Caco-2 (cell line): ENCODE measurements at regions not wholly inside any gene's neighbourhood (a gene's known extent, or its start where the extent isn't known, plus 50 kb on each side); places are given as distances from the start of the nearest gene placed in this dataset.

ENCODE experiments used
- BruUV-seq: library from RNA; stranded (reverse); fragments of 400-500 nt; replicated peaks from 2 replicates; lab custom pipeline; 2021; lab: Mats Ljungman, UMichigan
- CTCF ChIA-PET: fragments of 300-600 bp; sonication (Branson Sonifier 250); formaldehyde crosslinking; loops from one replicate; lab custom pipeline; 2022; ENCODE audit warnings: antibody characterized with exemption; lab: Charles Lee
- POLR2A ChIA-PET: fragments of 300-600 bp; sonication (Branson Sonifier 250); formaldehyde crosslinking; loops from one replicate; lab custom pipeline; 2022; ENCODE audit warnings: antibody characterized with exemption; lab: Charles Lee
- DNase-seq, 2 experiments: peaks; one replicate each; pipeline versions ENCODE4 v3.0.0 to v3.0.0-alpha.2; 2020 to 2022
- H3K27me3 ChIP-seq: replicated peaks from 2 replicates; pipeline ENCODE4 v1.6.0; 2011; ENCODE audit warnings: low read length; ENCODE audit not compliant: control insufficient read depth, insufficient read depth
- H3K36me3 ChIP-seq: 2 replicates; pipeline ENCODE4 v1.5.1; 2011; ENCODE audit warnings: low read length; ENCODE audit not compliant: control insufficient read depth, insufficient read depth
- H3K4me1 ChIP-seq: fragments of 250-450 bp; sonication (Bioruptor Pico); 2 replicates; pipeline ENCODE4 v1.5.1; 2020; ENCODE audit warnings: mild to moderate bottlenecking
- H3K4me3 ChIP-seq: 2 replicates; pipeline ENCODE4 v1.5.1; 2011; ENCODE audit warnings: low read depth, mild to moderate bottlenecking, control low read depth, low read length
- H3K9me3 ChIP-seq: fragments of 250-450 bp; sonication (Bioruptor Pico); 2 replicates; pipeline ENCODE4 v1.5.1; 2020; ENCODE audit warnings: mild to moderate bottlenecking, moderate library complexity
- H3K27ac Mint-ChIP-seq: one replicate; pipeline ENCODE4 v1.8.0; 2022; ENCODE audit warnings: mixed read lengths; ENCODE audit not compliant: unreplicated experiment
- H3K27me3 Mint-ChIP-seq: one replicate; pipeline ENCODE4 v1.8.0; 2022; ENCODE audit warnings: mixed read lengths; ENCODE audit not compliant: insufficient read depth, unreplicated experiment
- H3K36me3 Mint-ChIP-seq: one replicate; pipeline ENCODE4 v1.8.0; 2022; ENCODE audit warnings: mild to moderate bottlenecking, mixed read lengths; ENCODE audit not compliant: insufficient read depth, unreplicated experiment
- H3K4me1 Mint-ChIP-seq: one replicate; pipeline ENCODE4 v1.8.0; 2022; ENCODE audit warnings: low read depth, mixed read lengths; ENCODE audit not compliant: unreplicated experiment
- H3K4me3 Mint-ChIP-seq: one replicate; pipeline ENCODE4 v1.8.0; 2022; ENCODE audit warnings: mild to moderate bottlenecking, moderate library complexity, mixed read lengths; ENCODE audit not compliant: unreplicated experiment
- H3K9me3 Mint-ChIP-seq: one replicate; pipeline ENCODE4 v1.8.0; 2022; ENCODE audit warnings: mixed read lengths; ENCODE audit not compliant: unreplicated experiment
- CTCF ChIP-seq, 2 experiments: fragments of 200-600 bp in 1 of 2; IDR thresholded peaks; 1 replicate in 1 of 2; 2 replicates in 1 of 2; pipeline versions ENCODE4 v1.5.1 to v1.8.0; 2011 to 2022; ENCODE audit warnings: antibody characterized with exemption in 1 of 2, control low read depth in 1 of 2, inconsistent platforms in 1 of 2, low read depth in 1 of 2, low read length in 1 of 2, mild to moderate bottlenecking in 1 of 2, moderate library complexity in 1 of 2; ENCODE audit not compliant: insufficient read depth in 1 of 2, severe bottlenecking in 1 of 2, unreplicated experiment in 1 of 2
- intact Hi-C: fragments of 100-400 bp; cut with micrococcal nuclease; formaldehyde crosslinking; loops from one replicate; pipeline ENCODE4 v1.10.0; 2022; ENCODE audit not compliant: unreplicated experiment

- no peak overlapping the region for H3K4me3 Mint-ChIP-seq
- H3K4me1 Mint-ChIP-seq = no peaks in the 10 kb centered on the region
- no peaks in the 10 kb centered on the region for H3K36me3 Mint-ChIP-seq
- DNase-seq = no peak
- intact Hi-C loops = no loop called here
- Histone ChIP-seq H3K27me3 (no peaks in the 10 kb centered on the region), H3K4me3 (no peak overlapping the region), H3K4me1 (no peaks in the 10 kb centered on the region), H3K36me3 (no peaks in the 10 kb centered on the region), H3K9me3 (no peaks in the 10 kb centered on the region)
- no peaks in the 10 kb centered on the region for H3K9me3 Mint-ChIP-seq
- no peak for TF ChIP-seq CTCF (IDR thresholded peaks at IDR 0.05; ENCODE audit: insufficient read depth in 1 of 2, low read depth in 1 of 2, low read length in 1 of 2, severe bottlenecking in 1 of 2, unreplicated experiment in 1 of 2)
- H3K27ac Mint-ChIP-seq = no peak overlapping the region
- POLR2A ChIA-PET = no interaction called here
- BruUV-seq = no TSS peak
- no peaks in the 10 kb centered on the region for H3K27me3 Mint-ChIP-seq
- CTCF ChIA-PET = interaction anchor here (0.6 kb wide), 1 partner anchor 695 kb away, joined by 4 read pairs; no protein-coding TSS in a partner anchor
These were observed 289.7 kb downstream of the PBX3 start for GRCh38 chr9:126036881-126037291.

DNA sequence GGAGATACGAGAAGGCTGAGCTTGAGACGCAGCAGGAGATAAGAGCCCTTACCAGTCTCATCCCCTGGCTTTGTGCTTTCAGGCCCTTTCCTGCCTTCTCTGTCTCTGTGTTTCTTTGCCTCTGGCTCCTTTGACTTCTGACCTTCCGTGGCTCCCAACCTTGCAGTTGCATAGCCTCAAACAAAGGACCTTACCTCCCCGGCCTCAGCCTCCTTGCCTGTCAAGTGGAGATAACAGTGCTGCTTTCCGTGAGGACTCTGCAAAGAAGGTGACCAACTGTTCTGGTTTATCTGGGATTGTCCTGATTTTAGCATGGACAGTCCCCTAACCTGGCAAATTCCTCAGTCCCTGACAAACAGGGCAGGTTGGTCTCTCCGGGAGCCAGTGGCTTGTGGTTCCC, 287.8 kb upstream of the MVB12B start:
- Mint-ChIP-seq H3K4me1 (no peaks in the 10 kb centered on the region), H3K4me3 (no peak overlapping the region), H3K36me3 (no peaks in the 10 kb centered on the region), H3K27me3 (no peaks in the 10 kb centered on the region), H3K27ac (no peak overlapping the region), H3K9me3 (peaks cover 4% of the 10 kb centered on the region)
- intact Hi-C loops = no loop called here
- Histone ChIP-seq H3K27me3 (no peaks in the 10 kb centered on the region), H3K36me3 (no peaks in the 10 kb centered on the region), H3K9me3 (peaks cover 10% of the 10 kb centered on the region; the same call in 1 of the 2 replicates), H3K4me1 (no peaks in the 10 kb centered on the region), H3K4me3 (no peak overlapping the region)
- ChIA-PET POLR2A (no interaction called here), CTCF (no interaction called here)
- TF ChIP-seq CTCF (IDR thresholded peaks at IDR 0.05; ENCODE audit: insufficient read depth in 1 of 2, low read depth in 1 of 2, low read length in 1 of 2, severe bottlenecking in 1 of 2, unreplicated experiment in 1 of 2) = no peak
- no peak for DNase-seq
- no TSS peak for BruUV-seq

GRCh38 chr9:126043681-126044080, 282.9 kb upstream of the MVB12B start:
- no peak for DNase-seq
- Mint-ChIP-seq H3K36me3 (no peaks in the 10 kb centered on the region), H3K27me3 (no peaks in the 10 kb centered on the region), H3K4me3 (no peak overlapping the region), H3K27ac (no peak overlapping the region), H3K4me1 (no peaks in the 10 kb centered on the region), H3K9me3 (peaks cover 14% of the 10 kb centered on the region)
- H3K9me3 ChIP-seq = peaks cover 21% of the 10 kb centered on the region; the same call in 1 of the 2 replicates
- no peaks in the 10 kb centered on the region for H3K36me3 ChIP-seq
- ChIA-PET POLR2A (no interaction called here), CTCF (no interaction called here)
- no peak overlapping the region for H3K4me3 ChIP-seq
- intact Hi-C loops = no loop called here
- no peak for TF ChIP-seq CTCF (IDR thresholded peaks at IDR 0.05; ENCODE audit: insufficient read depth in 1 of 2, low read depth in 1 of 2, low read length in 1 of 2, severe bottlenecking in 1 of 2, unreplicated experiment in 1 of 2)
- BruUV-seq = no TSS peak
- H3K27me3 ChIP-seq = no peaks in the 10 kb centered on the region
- H3K4me1 ChIP-seq = no peaks in the 10 kb centered on the region
